C4-2B (cell line): ENCODE measurements at regions not wholly inside any gene's neighbourhood (a gene's known extent, or its start where the extent isn't known, plus 50 kb on each side); places are given as distances from the start of the nearest gene placed in this dataset.
A peak's percentile ranks its signal among the peaks of the same experiment; 100 is the strongest.

Source experiments
- H3K27ac ChIP-seq: fragments of 450-650 bp; 2 replicates; pipeline ENCODE4 v1.5.1; 2017
- CTCF ChIP-seq: fragments of 450-650 bp; conservative IDR thresholded peaks from 2 replicates; pipeline ENCODE4 v1.5.1; 2017; ENCODE audit warnings: mild to moderate bottlenecking
- ZFX ChIP-seq: fragments of 450-650 bp; IDR thresholded peaks from 2 replicates; pipeline ENCODE4 v1.6.1; 2017

- no peak overlapping the region for H3K27ac ChIP-seq
- TF ChIP-seq CTCF (no peak), ZFX (no peak)
These were observed 79.2 kb downstream of the C7orf25 start for GRCh38 chr7:42832667-42833066.

GRCh38 chr7:42831718-42832522 is 80.0 kb downstream of the C7orf25 start:
- peak; percentile 88 for TF ChIP-seq CTCF
- TF ChIP-seq ZFX = no peak
- no peak overlapping the region for H3K27ac ChIP-seq

GRCh38 chr7:42831006-42831717 is 80.7 kb downstream of the C7orf25 start:
- TF ChIP-seq ZFX (no peak), CTCF (no peak)
- H3K27ac ChIP-seq = no peak overlapping the region

GRCh38 chr7:42812779-42813178 is 99.1 kb downstream of the C7orf25 start:
- no peak for TF ChIP-seq ZFX
- TF ChIP-seq CTCF = no peak
- H3K27ac ChIP-seq = no peak overlapping the region

- TF ChIP-seq ZFX = no peak
These were observed 106.3 kb downstream of the C7orf25 start for GRCh38 chr7:42805601-42806000.

GRCh38 chr7:42794673-42795072 is 117.2 kb downstream of the C7orf25 start:
- H3K27ac ChIP-seq = no peak overlapping the region
- TF ChIP-seq CTCF (no peak), ZFX (no peak)

More at GRCh38 chr7:42805601-42806000, 106.3 kb downstream of the C7orf25 start:
- no peak overlapping the region for H3K27ac ChIP-seq

GRCh38 chr7:42792841-42793240 is 119.0 kb downstream of the C7orf25 start:
- no peak for TF ChIP-seq ZFX
- TF ChIP-seq CTCF = no peak
- no peak overlapping the region for H3K27ac ChIP-seq
